Neural crest cell (in vitro differentiated cells): ENCODE measurements at regions not wholly inside any gene's neighbourhood (a gene's known extent, or its start where the extent isn't known, plus 50 kb on each side); places are given as distances from the start of the nearest gene placed in this dataset.

Experiments used
- DNase-seq: peaks from one replicate; pipeline ENCODE4 v3.0.0; 2021; ENCODE audit warnings: low read depth, mixed read lengths, low spot score
- H3K27ac Mint-ChIP-seq: one replicate; pipeline ENCODE4 v1.8.0; 2021; ENCODE audit warnings: mild to moderate bottlenecking, mixed read lengths; ENCODE audit not compliant: unreplicated experiment
- H3K27me3 Mint-ChIP-seq: 2 replicates; pipeline ENCODE4 v1.8.0; 2021; ENCODE audit warnings: low read depth, mild to moderate bottlenecking, mixed read lengths
- H3K36me3 Mint-ChIP-seq: 2 replicates; pipeline ENCODE4 v1.8.0; 2021; ENCODE audit warnings: low read depth, mild to moderate bottlenecking, mixed read lengths
- H3K4me1 Mint-ChIP-seq: 2 replicates; pipeline ENCODE4 v1.8.0; 2021; ENCODE audit warnings: mixed read lengths
- H3K4me3 Mint-ChIP-seq: one replicate; pipeline ENCODE4 v1.8.0; 2021; ENCODE audit warnings: mild to moderate bottlenecking, mixed read lengths
- H3K9me3 Mint-ChIP-seq: 2 replicates; pipeline ENCODE4 v1.8.0; 2021; ENCODE audit warnings: mixed read lengths
- TF ChIP-seq, protein P1 (sequence below): fragments of 200-600 bp; sonication (generic); conservative IDR thresholded peaks from 2 replicates; pipeline ENCODE4 v1.5.0; 2021; ENCODE audit warnings: antibody characterized with exemption, mild to moderate bottlenecking

DNA sequence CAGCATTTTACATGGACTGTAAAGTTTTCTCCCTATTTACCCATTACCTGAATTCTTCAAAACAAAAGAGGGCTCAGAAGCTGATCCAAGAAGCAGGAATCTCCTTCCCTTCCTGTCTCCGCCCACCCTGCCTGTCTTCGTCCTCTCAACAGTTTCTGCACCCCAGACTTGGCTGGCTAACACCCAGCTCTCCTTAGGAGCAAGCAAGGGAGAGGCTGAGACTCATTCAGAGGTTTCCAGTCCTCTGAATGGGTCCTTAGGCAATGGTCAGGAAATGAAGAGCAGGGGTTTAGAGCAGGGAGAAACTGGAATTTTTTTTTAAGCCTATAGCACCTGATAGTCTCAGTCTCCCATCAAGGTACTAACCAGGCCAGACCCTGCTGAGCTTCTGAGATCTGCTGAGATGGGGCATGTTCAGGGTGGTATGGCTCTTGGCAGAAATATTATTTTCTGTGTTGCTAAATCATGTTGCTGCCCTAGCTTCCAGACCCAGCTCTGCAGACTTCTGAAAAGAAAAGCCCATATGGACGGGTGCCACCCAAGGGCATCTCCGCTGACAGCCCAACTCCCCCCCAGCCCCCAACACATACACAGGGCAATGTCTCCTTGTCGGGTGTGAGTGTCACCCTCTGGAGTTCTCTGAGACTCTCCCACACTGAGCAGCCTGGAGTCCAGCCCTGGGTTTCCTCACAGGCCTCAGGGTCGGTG is 74.6 kb upstream of the CD93 start:
- H3K4me1 Mint-ChIP-seq = no peaks in the 10 kb centered on the region
- H3K27ac Mint-ChIP-seq = no peak overlapping the region
- no peak for DNase-seq

DNA sequence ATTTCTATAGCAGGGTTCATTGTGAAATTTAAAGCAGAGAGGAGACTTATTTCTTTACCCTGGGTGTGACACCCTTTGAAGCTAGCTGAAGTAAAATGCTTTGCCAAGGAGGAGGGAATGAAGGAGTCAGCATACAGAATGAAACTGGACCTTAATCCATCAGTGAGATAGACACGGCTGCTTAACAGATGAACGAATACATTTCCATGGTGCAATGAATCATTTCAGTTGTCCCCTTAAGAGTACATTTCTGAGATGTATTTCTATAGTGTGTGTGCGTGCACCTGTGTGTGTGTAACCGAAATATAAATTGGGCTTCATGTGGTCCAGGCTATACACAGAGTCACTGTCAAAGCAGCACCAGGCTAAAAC is 73.8 kb upstream of the CD93 start:
- Mint-ChIP-seq H3K27me3 (no peaks in the 10 kb centered on the region), H3K36me3 (no peaks in the 10 kb centered on the region), H3K27ac (no peak overlapping the region), H3K4me3 (no peak overlapping the region), H3K4me1 (no peaks in the 10 kb centered on the region), H3K9me3 (no peaks in the 10 kb centered on the region)
- no peak for DNase-seq
- TF ChIP-seq, protein P1, sequence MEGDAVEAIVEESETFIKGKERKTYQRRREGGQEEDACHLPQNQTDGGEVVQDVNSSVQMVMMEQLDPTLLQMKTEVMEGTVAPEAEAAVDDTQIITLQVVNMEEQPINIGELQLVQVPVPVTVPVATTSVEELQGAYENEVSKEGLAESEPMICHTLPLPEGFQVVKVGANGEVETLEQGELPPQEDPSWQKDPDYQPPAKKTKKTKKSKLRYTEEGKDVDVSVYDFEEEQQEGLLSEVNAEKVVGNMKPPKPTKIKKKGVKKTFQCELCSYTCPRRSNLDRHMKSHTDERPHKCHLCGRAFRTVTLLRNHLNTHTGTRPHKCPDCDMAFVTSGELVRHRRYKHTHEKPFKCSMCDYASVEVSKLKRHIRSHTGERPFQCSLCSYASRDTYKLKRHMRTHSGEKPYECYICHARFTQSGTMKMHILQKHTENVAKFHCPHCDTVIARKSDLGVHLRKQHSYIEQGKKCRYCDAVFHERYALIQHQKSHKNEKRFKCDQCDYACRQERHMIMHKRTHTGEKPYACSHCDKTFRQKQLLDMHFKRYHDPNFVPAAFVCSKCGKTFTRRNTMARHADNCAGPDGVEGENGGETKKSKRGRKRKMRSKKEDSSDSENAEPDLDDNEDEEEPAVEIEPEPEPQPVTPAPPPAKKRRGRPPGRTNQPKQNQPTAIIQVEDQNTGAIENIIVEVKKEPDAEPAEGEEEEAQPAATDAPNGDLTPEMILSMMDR = no peak

More for the DNA sequence above, 74.6 kb upstream of the CD93 start:
- Mint-ChIP-seq H3K27me3 (no peaks in the 10 kb centered on the region), H3K36me3 (no peaks in the 10 kb centered on the region), H3K4me3 (no peak overlapping the region), H3K9me3 (no peaks in the 10 kb centered on the region)
- TF ChIP-seq, protein P1 = no peak

DNA sequence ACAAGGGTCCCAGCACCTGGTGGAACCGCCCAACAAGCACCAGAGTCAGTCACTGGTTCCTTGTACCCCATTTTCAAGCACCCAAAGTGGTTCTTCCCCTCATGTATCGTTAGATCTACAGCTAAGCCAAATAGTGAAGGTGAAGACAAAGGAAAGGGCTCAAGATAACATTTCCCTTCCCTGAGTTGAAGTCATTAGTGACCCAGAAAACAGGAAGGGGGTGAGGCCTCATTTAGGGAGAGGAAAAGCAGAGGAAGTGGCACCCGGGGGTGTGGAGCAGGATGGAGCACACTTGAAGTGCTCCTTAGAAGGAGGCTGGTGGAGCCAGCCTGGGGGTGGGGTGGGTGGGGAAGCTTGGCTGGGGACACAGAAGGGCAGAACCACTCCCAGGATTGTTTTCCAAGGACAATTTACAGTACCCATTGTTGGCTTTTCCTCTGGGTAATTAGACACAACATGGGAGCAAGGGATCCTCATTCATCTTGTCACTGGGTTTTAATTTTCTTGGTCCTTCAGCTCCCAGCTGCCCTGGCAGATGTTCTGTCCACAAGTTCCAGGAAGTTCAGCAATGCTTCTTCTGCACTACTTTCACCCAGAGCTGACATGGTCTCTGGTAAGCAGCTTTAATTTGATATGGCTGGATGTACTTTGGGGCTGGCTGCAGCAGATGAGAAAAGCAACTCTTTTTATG is 73.3 kb upstream of the CD93 start:
- no peaks in the 10 kb centered on the region for H3K9me3 Mint-ChIP-seq
- H3K27me3 Mint-ChIP-seq = no peaks in the 10 kb centered on the region
- DNase-seq = no peak
- H3K4me1 Mint-ChIP-seq = no peaks in the 10 kb centered on the region
- no peaks in the 10 kb centered on the region for H3K36me3 Mint-ChIP-seq
- TF ChIP-seq, protein P1 = no peak
- no peak overlapping the region for H3K4me3 Mint-ChIP-seq
- no peak overlapping the region for H3K27ac Mint-ChIP-seq

DNA sequence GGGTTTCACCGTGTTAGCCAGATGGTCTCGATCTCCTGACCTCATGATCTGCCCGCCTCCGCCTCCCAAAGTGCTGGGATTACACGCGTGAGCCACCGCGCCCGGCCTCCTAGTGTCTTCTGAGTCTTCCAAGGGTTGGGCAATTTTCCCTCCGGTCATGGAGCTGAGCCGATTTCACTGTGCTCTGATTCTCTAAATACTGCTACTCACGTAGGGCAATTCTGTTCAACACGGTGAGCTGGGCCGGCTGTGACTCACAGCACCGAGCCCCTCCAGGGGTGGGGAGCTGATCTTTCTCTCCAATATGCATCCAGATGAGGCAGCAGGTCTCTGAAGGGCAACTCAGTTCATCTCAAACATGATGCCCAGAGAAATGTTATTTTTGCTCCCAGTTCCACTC is 71.6 kb upstream of the CD93 start:
- TF ChIP-seq, protein P1 = no peak

DNA sequence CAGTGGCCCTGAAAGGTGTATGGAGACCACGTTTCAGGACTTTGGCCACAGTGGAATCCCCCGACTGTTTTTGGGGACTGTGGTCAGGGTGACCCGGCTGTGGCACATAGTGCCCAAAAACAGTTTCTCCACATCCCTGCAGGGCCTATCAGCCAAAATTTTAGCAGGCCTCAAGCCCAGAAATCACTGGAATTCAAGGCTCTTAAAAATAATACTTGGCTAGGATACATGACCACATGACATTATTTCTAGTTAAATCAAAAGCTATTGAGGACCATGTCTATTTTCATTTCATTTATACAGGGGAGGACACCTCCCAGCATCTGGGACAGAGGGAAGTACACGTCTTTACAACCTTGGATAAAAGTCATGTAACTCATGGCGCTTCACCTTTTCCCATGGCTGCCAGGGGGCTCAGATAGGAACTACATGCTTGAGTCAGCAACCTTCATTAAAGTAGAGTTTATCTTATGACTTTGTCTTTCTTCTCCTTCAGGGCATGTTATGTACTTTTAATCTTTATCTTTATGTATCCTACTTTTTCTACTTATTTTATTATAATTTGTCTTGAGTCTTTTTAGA is 70.8 kb upstream of the CD93 start:
- H3K4me1 Mint-ChIP-seq = peaks cover 6% of the 10 kb centered on the region
- H3K4me3 Mint-ChIP-seq = no peak overlapping the region
- no peak for DNase-seq
- H3K27me3 Mint-ChIP-seq = no peaks in the 10 kb centered on the region
- TF ChIP-seq, protein P1 = no peak
- H3K36me3 Mint-ChIP-seq = no peaks in the 10 kb centered on the region
- H3K9me3 Mint-ChIP-seq = no peaks in the 10 kb centered on the region
- H3K27ac Mint-ChIP-seq = no peak overlapping the region

More for the DNA sequence above, 71.6 kb upstream of the CD93 start:
- Mint-ChIP-seq H3K27me3 (no peaks in the 10 kb centered on the region), H3K4me3 (no peak overlapping the region), H3K9me3 (no peaks in the 10 kb centered on the region), H3K36me3 (no peaks in the 10 kb centered on the region), H3K4me1 (no peaks in the 10 kb centered on the region), H3K27ac (no peak overlapping the region)
- no peak for DNase-seq
